Activated CD8-positive, alpha-beta memory T cell treated with anti-CD3 and anti-CD28 coated beads, Interleukin-2, amount 10 ng/mL, durations not matched to agents 7 days and 5 days (primary cell): ENCODE measurements at regions not wholly inside any gene's neighbourhood (a gene's known extent, or its start where the extent isn't known, plus 50 kb on each side); places are given as distances from the start of the nearest gene placed in this dataset. TPM values are rescaled to one million over a fixed set of nuclear protein-coding genes. Genes with fewer than 3 reads are reported as not detected.
"Not testable (repeated sequence)": the region's sequence is repeated elsewhere in the genome, so short reads cannot be mapped to it uniquely, and the experiment has no call there.

Experiments
- ATAC-seq: fragments of 150-1000 bp; cut with Tn5 transposase; one replicate; pipeline ENCODE4 v1.10.0; 2021; ENCODE audit warnings: moderate library complexity
- CTCF ChIA-PET: fragments of 350-600 bp; sonication (Branson Sonifier 250); formaldehyde crosslinking; loops from one replicate; lab custom pipeline; 2021; ENCODE audit warnings: antibody characterized with exemption; lab: Charles Lee
- DNase-seq: peaks from one replicate; pipeline ENCODE4 v3.0.0-alpha.2; 2020
- H3K27ac Mint-ChIP-seq: one replicate; pipeline ENCODE4 v1.8.0; 2021; ENCODE audit warnings: mild to moderate bottlenecking, mixed read lengths
- H3K27me3 Mint-ChIP-seq: one replicate; pipeline ENCODE4 v1.8.0; 2021; ENCODE audit warnings: mixed read lengths
- H3K36me3 Mint-ChIP-seq: one replicate; pipeline ENCODE4 v1.8.0; 2021; ENCODE audit warnings: mild to moderate bottlenecking, mixed read lengths
- H3K4me1 Mint-ChIP-seq: one replicate; pipeline ENCODE4 v1.8.0; 2021; ENCODE audit warnings: mixed read lengths
- H3K4me3 Mint-ChIP-seq: one replicate; pipeline ENCODE4 v1.8.0; 2021; ENCODE audit warnings: mild to moderate bottlenecking, moderate library complexity, mixed read lengths
- H3K9me3 Mint-ChIP-seq: one replicate; pipeline ENCODE4 v1.8.0; 2022; ENCODE audit warnings: low read depth, mixed read lengths
- microRNA-seq: library from miRNA; unstranded; fragments of <30 nt; microRNA quantifications from one replicate; pipeline ENCODE4 v1.2.0, GENCODE V29; 2022

- H3K27me3 Mint-ChIP-seq: peaks cover 26% of the 10 kb centered on the region
- H3K9me3 Mint-ChIP-seq, H3K36me3 Mint-ChIP-seq, CTCF ChIA-PET, H3K27ac Mint-ChIP-seq, DNase-seq, ATAC-seq, H3K4me1 Mint-ChIP-seq, H3K4me3 Mint-ChIP-seq: not testable (repeated sequence)
These were observed 58.4 kb upstream of the HAND1 start for GRCh38 chr5:154536439-154536838.

- Mint-ChIP-seq H3K4me3 (no peak overlapping the region), H3K9me3 (peaks cover 2% of the 10 kb centered on the region), H3K36me3 (no peaks in the 10 kb centered on the region), H3K4me1 (no peaks in the 10 kb centered on the region), H3K27me3 (peaks cover 29% of the 10 kb centered on the region), H3K27ac (no peak overlapping the region)
- DNase-seq: no peak
- CTCF ChIA-PET: no interaction called here
- no peak for ATAC-seq
These were observed 57.5 kb upstream of the HAND1 start for GRCh38 chr5:154535535-154535934.

- H3K4me1 Mint-ChIP-seq: no peaks in the 10 kb centered on the region
- H3K36me3 Mint-ChIP-seq: no peaks in the 10 kb centered on the region
- CTCF ChIA-PET: no interaction called here
- peaks cover 25% of the 10 kb centered on the region for H3K27me3 Mint-ChIP-seq
- H3K9me3 Mint-ChIP-seq: peaks cover 2% of the 10 kb centered on the region
- H3K4me3 Mint-ChIP-seq: no peak overlapping the region
- ATAC-seq (no peak), DNase-seq (no peak)
- H3K27ac Mint-ChIP-seq: no peak overlapping the region
These were observed 56.5 kb upstream of the HAND1 start for GRCh38 chr5:154534457-154535050.

- DNase-seq (no peak), ATAC-seq (no peak)
- peaks cover 2% of the 10 kb centered on the region for H3K9me3 Mint-ChIP-seq
- no peaks in the 10 kb centered on the region for H3K36me3 Mint-ChIP-seq
- CTCF ChIA-PET: no interaction called here
- H3K4me1 Mint-ChIP-seq: no peaks in the 10 kb centered on the region
- peaks cover 17% of the 10 kb centered on the region for H3K27me3 Mint-ChIP-seq
- H3K27ac Mint-ChIP-seq: no peak overlapping the region
- no peak overlapping the region for H3K4me3 Mint-ChIP-seq
These were observed 51.3 kb upstream of the HAND1 start for GRCh38 chr5:154529282-154529681.

- ATAC-seq: no peak
These were observed 50.1 kb upstream of the HAND1 start for GRCh38 chr5:154528005-154528594.

More at GRCh38 chr5:154528005-154528594, 50.1 kb upstream of the HAND1 start:
- Mint-ChIP-seq H3K27ac (no peak overlapping the region), H3K4me1 (no peaks in the 10 kb centered on the region), H3K36me3 (no peaks in the 10 kb centered on the region), H3K27me3 (peaks cover 20% of the 10 kb centered on the region), H3K9me3 (no peaks in the 10 kb centered on the region), H3K4me3 (no peak overlapping the region)
- CTCF ChIA-PET: no interaction called here
- no peak for DNase-seq

Small RNAs in the stretch of these regions (microRNA-seq; reads per million reads assigned to microRNA genes)
- gene MIR1303 (not detected), gene MIR3141 (not detected)
